Subcutaneous abdominal adipose tissue (tissue), 5 donors: ENCODE measurements at regions not wholly inside any gene's neighbourhood (a gene's known extent, or its start where the extent isn't known, plus 50 kb on each side); places are given as distances from the start of the nearest gene placed in this dataset.
"Not testable (repeated sequence)": the region's sequence is repeated elsewhere in the genome, so short reads cannot be mapped to it uniquely, and the experiment has no call there.

ENCODE experiments used
- H3K27ac ChIP-seq: one replicate; pipeline ENCODE4 v1.7.0; 2013; ENCODE audit warnings: low read depth, mild to moderate bottlenecking, inconsistent platforms, low read length, moderate library complexity
- H3K27me3 ChIP-seq, 5 donors: one replicate each; pipeline ENCODE4 v1.7.0; 2013; ENCODE audit warnings: low read length in 5 of 5, inconsistent platforms in 1 of 5; ENCODE audit not compliant: control insufficient read depth in 5 of 5, insufficient read depth in 4 of 5
- H3K36me3 ChIP-seq, 5 donors: one replicate each; pipeline ENCODE4 v1.7.0; 2013; ENCODE audit warnings: low read length in 5 of 5; ENCODE audit not compliant: control insufficient read depth in 5 of 5, insufficient read depth in 5 of 5
- H3K4me1 ChIP-seq, 5 donors: one replicate each; pipeline ENCODE4 v1.7.0; 2013; ENCODE audit warnings: low read length in 5 of 5, mild to moderate bottlenecking in 3 of 5, moderate library complexity in 1 of 5; ENCODE audit not compliant: control insufficient read depth in 5 of 5, insufficient read depth in 5 of 5
- H3K4me3 ChIP-seq, 5 donors: one replicate each; pipeline ENCODE4 v1.7.0; 2013; ENCODE audit warnings: low read length in 5 of 5, low read depth in 1 of 5
- H3K9ac ChIP-seq, 5 donors: one replicate each; pipeline ENCODE4 v1.7.0; 2013; ENCODE audit warnings: low read length in 5 of 5, mild to moderate bottlenecking in 4 of 5, moderate library complexity in 3 of 5
- H3K9me3 ChIP-seq, 5 donors: one replicate each; pipeline ENCODE4 v1.7.0; 2013; ENCODE audit warnings: low read length in 5 of 5; ENCODE audit not compliant: control insufficient read depth in 5 of 5
- donor health status: healthy.
- donor health status: healthy.
- donor health status: healthy.
- donor health status: healthy.
- donor health status: healthy.

GRCh38 chr3:28601291-28601690 lies 252.7 kb upstream of the AZI2 start:
- Histone ChIP-seq H3K27me3 (no peaks in the 10 kb centered on the region), H3K4me3 (no peak overlapping the region), H3K27ac (no peak overlapping the region), H3K9me3 (no peaks in the 10 kb centered on the region), H3K4me1 (no peaks in the 10 kb centered on the region), H3K36me3 (no peaks in the 10 kb centered on the region), H3K9ac (no peak overlapping the region)

GRCh38 chr3:28606283-28606682 lies 257.7 kb upstream of the AZI2 start:
- Histone ChIP-seq H3K9me3 (no peaks in the 10 kb centered on the region), H3K36me3 (no peaks in the 10 kb centered on the region), H3K4me1 (no peaks in the 10 kb centered on the region), H3K27me3 (no peaks in the 10 kb centered on the region), H3K9ac (no peak overlapping the region), H3K27ac (no peak overlapping the region), H3K4me3 (no peak overlapping the region)

GRCh38 chr3:28612232-28612631 lies 263.6 kb upstream of the AZI2 start:
- H3K27ac ChIP-seq = no peak overlapping the region
- no peak overlapping the region for H3K9ac ChIP-seq

GRCh38 chr3:28613511-28614106 lies 265.0 kb upstream of the AZI2 start:
- Histone ChIP-seq H3K4me1 (no peaks in the 10 kb centered on the region), H3K27ac (no peak overlapping the region), H3K36me3 (no peaks in the 10 kb centered on the region), H3K9ac (no peak overlapping the region), H3K27me3 (no peaks in the 10 kb centered on the region), H3K9me3 (no peaks in the 10 kb centered on the region), H3K4me3 (no peak overlapping the region)

More at GRCh38 chr3:28612232-28612631, 263.6 kb upstream of the AZI2 start:
- Histone ChIP-seq H3K4me3 (no peak overlapping the region), H3K4me1 (no peaks in the 10 kb centered on the region), H3K9me3 (no peaks in the 10 kb centered on the region), H3K36me3 (no peaks in the 10 kb centered on the region), H3K27me3 (no peaks in the 10 kb centered on the region)

- H3K4me1 ChIP-seq = no peaks in the 10 kb centered on the region
- H3K27ac ChIP-seq = no peak overlapping the region
- no peak overlapping the region for H3K4me3 ChIP-seq
- no peaks in the 10 kb centered on the region for H3K9me3 ChIP-seq
- H3K9ac ChIP-seq = no peak overlapping the region
- H3K27me3 ChIP-seq = no peaks in the 10 kb centered on the region
- H3K36me3 ChIP-seq = no peaks in the 10 kb centered on the region
Observed at GRCh38 chr3:28615071-28615470, 266.4 kb upstream of the AZI2 start.

GRCh38 chr3:28615971-28616370 lies 267.3 kb upstream of the AZI2 start:
- H3K36me3 ChIP-seq = no peaks in the 10 kb centered on the region
- H3K9ac ChIP-seq = no peak overlapping the region
- no peak overlapping the region for H3K4me3 ChIP-seq
- H3K9me3 ChIP-seq = no peaks in the 10 kb centered on the region
- H3K4me1 ChIP-seq = no peaks in the 10 kb centered on the region
- H3K27me3 ChIP-seq = no peaks in the 10 kb centered on the region
- H3K27ac ChIP-seq = no peak overlapping the region

- no peak overlapping the region for H3K27ac ChIP-seq
- no peaks in the 10 kb centered on the region for H3K36me3 ChIP-seq
- no peaks in the 10 kb centered on the region for H3K27me3 ChIP-seq
- no peak overlapping the region for H3K9ac ChIP-seq
- no peak overlapping the region for H3K4me3 ChIP-seq
- H3K4me1 ChIP-seq = no peaks in the 10 kb centered on the region
- H3K9me3 ChIP-seq = no peaks in the 10 kb centered on the region
Observed at GRCh38 chr3:28617821-28618220, 269.2 kb upstream of the AZI2 start.

- no peaks in the 10 kb centered on the region for H3K9me3 ChIP-seq
Observed at GRCh38 chr3:28623106-28623505, 274.5 kb upstream of the AZI2 start.

GRCh38 chr3:28624084-28624483 lies 275.5 kb upstream of the AZI2 start:
- Histone ChIP-seq H3K27me3 (no peaks in the 10 kb centered on the region), H3K36me3 (no peaks in the 10 kb centered on the region), H3K4me1 (no peaks in the 10 kb centered on the region), H3K9me3 (no peaks in the 10 kb centered on the region), H3K4me3 (no peak overlapping the region), H3K27ac (no peak overlapping the region), H3K9ac (no peak overlapping the region)

More at GRCh38 chr3:28623106-28623505, 274.5 kb upstream of the AZI2 start:
- Histone ChIP-seq H3K9ac (no peak overlapping the region), H3K4me3 (no peak overlapping the region), H3K27me3 (no peaks in the 10 kb centered on the region), H3K36me3 (no peaks in the 10 kb centered on the region), H3K4me1 (no peaks in the 10 kb centered on the region), H3K27ac (no peak overlapping the region)

- not testable (repeated sequence) for H3K27ac ChIP-seq, H3K9me3 ChIP-seq, H3K27me3 ChIP-seq, H3K4me1 ChIP-seq, H3K36me3 ChIP-seq, H3K4me3 ChIP-seq, H3K9ac ChIP-seq
Observed at GRCh38 chr3:28627843-28628242, 279.2 kb upstream of the AZI2 start.

- H3K4me1 ChIP-seq = no peaks in the 10 kb centered on the region
- H3K9ac ChIP-seq = no peak overlapping the region
- no peaks in the 10 kb centered on the region for H3K9me3 ChIP-seq
- H3K4me3 ChIP-seq = no peak overlapping the region
- no peaks in the 10 kb centered on the region for H3K27me3 ChIP-seq
- H3K36me3 ChIP-seq = no peaks in the 10 kb centered on the region
- no peak overlapping the region for H3K27ac ChIP-seq
Observed at GRCh38 chr3:28634019-28634418, 285.4 kb upstream of the AZI2 start.
